ENCODE measurements at regions not wholly inside any gene's neighbourhood (a gene's known extent, or its start where the extent isn't known, plus 50 kb on each side); places are given as distances from the start of the nearest gene placed in this dataset.
"Not testable (repeated sequence)": the region's sequence is repeated elsewhere in the genome, so short reads cannot be mapped to it uniquely, and the experiment has no call there.

DNA sequence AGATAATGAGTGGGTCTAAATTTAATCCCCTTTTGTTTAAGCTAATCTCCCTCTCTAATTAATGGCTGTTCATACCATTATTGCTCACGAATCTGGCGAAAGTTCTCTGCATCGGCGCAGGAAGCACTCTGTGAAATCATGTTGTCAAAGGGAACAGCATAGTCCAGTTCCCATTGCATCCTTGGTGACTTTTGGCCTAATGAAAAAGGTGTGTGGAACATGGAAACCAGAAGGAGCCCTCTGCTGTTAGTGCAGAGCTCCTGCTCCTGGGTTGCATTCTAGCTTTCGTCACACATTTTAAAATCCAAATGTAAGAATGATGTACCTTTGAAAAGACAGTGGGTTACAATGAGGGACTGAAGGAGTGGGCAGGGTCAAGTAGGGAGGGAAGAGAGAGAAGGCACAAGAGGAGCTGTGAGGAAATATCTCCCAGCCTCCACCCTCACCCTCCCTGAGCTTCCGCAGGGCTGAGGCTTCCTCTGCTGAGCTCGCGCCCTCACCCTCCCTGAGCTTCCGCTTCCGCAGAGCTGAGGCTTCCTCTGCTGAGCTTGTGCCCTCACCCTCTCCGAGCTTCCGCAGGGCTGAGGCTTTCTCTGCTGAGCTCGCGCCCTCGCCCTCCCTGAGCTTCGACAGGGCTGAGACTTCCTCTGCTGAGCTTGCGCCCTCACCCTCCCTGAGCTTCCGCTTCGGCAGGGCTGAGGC, 754.3 kb upstream of the TPTE start:
- not testable (repeated sequence) for DNase-seq

GRCh38 chr21:9767592-9768375, 753.6 kb upstream of the TPTE start:
- no peak for DNase-seq

DNA sequence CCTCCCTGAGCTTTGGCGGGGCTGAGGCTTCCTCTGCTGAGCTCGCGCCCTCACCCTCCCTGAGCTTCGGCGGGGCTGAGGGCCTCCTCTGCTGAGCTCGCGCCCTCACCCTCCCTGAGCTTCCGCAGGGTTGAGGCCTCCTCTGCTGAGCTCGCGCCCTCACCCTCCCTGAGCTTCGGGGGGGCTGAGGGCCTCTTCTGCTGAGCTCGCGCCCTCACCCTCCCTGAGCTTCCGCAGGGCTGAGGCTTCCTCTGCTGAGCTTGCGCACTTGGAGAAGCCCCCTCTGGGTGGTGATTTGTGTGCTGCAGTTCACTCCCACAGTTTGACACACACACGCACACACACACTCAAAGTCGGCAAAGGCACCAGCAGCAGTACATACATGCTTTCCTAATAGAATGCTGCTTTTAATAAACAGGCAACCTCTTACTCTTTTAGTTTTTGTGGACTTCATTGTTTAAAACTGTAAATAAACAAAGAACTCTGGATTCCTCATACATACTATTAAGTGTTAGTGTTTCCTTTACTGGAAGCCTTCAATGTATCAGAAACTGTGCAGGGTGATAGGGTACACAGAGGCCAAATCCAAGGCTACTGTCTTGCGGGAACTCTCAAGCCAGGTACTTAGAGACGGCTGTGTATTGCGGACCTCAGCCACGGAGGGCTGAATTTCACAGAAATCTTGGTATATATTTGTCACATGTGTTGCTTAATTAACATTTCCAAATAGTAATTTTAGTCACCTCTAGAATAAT, 752.8 kb upstream of the TPTE start:
- not testable (repeated sequence) for DNase-seq

DNA sequence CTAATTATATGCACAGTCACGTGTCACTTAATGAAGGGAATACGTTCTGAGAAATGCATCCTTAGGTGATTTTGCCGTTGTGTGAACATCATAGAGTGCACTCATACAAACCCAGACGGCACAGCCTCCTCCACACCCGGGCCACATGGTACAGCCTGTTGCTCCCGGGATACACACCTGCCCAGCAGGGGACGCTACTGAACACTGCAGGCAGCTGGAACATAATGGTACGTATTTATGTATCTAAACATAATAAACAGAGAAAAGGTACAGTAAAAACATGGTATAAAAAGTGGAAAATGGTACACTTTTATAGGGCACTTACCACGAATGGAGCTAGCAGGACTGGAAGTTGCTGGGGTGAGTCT, 752.3 kb upstream of the TPTE start:
- DNase-seq: not testable (repeated sequence)

GRCh38 chr21:9769718-9770690, 751.4 kb upstream of the TPTE start:
- DNase-seq: not testable (repeated sequence)

- DNase-seq: not testable (repeated sequence)
Observed at GRCh38 chr21:9771466-9772347, 749.7 kb upstream of the TPTE start.

GRCh38 chr21:9772348-9772672, 749.1 kb upstream of the TPTE start:
- DNase-seq: no peak

GRCh38 chr21:9772877-9773420, 748.4 kb upstream of the TPTE start:
- DNase-seq: not testable (repeated sequence)

DNA sequence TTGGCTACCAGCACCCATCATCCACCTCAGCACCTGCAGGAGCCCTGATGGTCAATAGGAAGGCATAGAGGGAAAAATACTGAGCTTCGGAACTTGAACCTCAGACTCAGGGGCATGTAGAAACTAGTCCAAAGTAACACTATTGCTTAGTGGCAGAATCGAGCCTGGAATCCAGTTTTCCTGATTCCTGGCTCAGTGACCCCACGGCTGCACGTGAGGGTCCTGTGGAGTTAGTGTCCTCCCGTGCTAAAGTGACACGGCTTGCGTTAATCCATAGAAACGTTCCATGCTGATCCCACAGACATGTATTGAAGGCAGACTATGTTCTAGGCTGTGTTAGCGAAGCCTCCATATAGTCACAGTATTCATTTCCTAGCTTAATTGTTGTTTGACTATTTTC, 747.0 kb upstream of the TPTE start:
- DNase-seq: no peak

- DNase-seq: not testable (repeated sequence)
Observed at GRCh38 chr21:9774901-9775593, 746.3 kb upstream of the TPTE start.

DNA sequence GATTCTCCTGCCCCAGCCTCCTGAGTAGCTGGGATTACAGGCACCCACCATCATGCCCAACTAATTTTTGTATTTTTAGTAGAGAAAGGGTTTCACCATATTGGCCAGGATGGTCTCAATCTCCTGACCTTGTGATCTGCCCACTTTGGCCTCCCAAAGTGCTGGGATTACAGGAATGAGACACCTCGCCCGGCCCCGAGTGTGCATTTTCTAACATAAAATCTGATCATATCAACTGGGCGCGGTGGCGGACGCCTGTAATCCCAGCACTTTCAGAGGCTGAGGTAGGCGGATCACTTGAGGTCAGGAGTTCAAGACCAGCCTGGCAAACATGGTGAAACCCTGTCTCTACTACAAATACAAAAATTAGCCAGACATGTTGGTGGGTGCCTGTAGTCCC, 745.5 kb upstream of the TPTE start:
- not testable (repeated sequence) for DNase-seq

DNA sequence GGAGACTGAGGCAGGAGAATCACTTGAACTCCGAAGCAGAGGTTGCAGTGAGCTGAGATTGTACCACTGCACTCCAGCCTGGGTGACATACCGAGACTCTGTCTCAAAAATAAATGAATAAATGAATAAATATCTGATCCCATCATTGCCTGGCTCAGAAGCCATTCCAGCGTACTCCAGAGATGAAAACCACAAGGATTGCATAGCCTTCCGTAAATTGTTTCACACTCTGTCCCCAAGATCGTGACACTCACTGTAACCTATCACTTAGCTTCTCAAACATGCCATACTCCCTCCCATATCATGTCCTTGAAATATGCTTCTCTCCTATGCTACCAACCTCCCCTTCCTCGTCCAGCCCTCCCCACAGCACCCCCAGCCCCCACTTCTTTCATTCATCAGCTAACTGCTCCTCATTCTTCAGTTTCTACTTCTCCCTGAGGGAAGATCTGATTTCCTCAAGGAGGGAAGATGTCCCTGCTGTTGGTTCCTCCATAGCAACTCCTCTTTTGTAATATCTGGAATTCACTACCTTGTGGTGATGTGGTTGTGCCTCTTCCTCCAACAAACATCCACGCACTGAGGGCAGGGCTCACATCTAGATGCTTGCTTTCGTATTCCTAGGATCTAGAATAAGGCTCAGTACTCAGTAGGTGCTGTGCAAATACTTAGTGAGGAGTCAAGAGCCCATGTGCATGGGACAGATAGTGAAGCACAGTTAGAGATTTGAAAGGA, 744.9 kb upstream of the TPTE start:
- not testable (repeated sequence) for DNase-seq

DNA sequence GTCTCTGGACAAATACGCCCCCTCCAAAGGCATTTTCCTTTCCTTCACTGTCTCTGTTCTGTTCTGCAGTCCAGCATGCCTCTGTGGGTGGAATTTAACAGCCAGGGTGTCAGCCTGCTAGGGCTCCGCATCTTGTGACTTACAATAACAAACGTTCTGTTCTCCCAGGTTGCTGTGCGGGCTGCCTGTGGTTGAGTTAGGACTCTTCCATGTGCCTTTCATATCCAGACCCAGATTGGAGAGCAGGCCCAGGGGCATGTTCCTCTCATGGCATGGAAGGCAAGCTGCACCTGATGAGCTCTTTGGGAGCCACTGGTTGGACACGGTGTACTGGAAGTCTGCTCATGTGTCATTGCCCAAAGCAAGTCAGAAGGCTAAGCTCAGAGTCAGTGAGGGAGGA, 742.8 kb upstream of the TPTE start:
- not testable (repeated sequence) for DNase-seq

- DNase-seq: no peak
Observed at GRCh38 chr21:9780441-9780937, 740.9 kb upstream of the TPTE start.

DNA sequence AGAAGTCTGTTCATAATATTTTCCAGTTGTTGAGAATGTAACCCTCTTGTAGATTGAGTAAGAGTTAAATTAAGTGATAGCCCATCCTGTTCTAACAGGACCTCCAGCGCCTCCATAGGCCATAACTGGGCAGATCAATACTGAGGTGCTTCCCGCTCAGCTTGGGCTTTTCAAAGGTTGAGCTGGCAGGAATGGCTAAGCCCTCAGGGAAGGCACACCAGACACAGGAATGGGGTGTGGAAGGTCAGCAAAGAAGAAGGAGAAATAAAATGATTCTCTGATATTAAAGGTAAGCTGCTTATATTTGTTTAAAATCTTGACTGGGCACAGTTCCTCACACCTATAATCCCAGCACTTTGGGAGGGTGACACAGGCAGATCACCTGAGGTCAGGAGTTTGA, 737.8 kb upstream of the TPTE start:
- DNase-seq: not testable (repeated sequence)

- not testable (repeated sequence) for DNase-seq
Observed at GRCh38 chr21:9784201-9784600, 737.2 kb upstream of the TPTE start.

DNA sequence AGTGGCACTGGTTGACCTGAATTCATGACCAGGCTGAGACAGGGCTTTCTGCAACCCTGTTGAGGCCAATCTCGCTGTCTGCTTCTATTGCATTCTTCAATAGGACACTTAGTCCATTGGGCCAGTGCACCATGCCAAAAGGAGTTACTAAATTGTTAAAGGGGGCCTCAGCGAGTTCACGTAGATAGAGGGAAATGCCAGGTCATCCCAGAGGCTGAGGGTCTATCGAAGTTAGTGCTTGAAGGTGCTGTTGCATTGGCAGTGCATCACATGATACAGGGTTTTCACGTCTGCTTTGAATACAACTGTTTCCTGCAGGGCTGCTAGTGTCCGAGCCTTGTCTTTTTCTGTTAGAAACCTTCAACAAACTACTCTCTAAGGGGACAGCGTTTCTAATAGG, 735.3 kb upstream of the TPTE start:
- DNase-seq: not testable (repeated sequence)

DNA sequence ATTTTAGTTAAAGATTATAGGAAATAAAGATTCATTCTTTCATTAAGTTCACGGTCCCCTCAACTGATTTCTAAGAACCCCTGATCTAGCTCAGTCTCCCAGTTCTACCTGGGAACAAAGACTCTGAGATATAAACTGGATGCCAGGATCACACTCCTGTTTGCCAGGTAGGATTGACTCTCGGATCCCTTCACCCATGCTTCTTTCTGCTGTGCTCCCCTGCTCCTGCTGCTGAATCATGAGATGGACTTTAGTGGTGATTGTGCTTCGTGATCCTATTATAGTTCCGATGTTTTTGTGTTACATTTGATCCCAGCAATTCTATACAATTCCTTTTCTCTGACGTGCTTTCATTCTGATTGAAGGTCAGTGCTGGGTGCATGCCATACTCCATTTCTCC, 733.1 kb upstream of the TPTE start:
- not testable (repeated sequence) for DNase-seq

GRCh38 chr21:9790354-9790753, 731.0 kb upstream of the TPTE start:
- DNase-seq: not testable (repeated sequence)

DNA sequence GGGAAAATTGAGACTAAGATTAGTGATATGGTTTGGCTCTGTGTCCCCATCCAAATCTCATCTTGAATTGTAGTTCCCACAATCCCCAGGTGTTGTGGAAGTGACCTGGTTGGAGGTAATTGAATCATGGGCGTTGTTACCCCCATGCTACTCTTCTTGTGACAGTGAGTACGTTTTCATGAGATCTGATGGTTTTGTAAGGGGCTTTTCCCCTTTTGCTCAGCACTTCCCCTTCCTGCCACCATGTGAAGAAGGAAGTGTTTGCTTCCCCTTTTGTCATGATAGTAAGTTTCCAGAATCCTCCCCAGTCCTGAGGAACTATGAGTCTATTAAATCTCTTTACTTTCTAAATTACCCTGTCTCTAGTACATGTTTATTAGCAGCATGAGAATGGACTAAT, 729.9 kb upstream of the TPTE start:
- not testable (repeated sequence) for DNase-seq

Measured in activated CD4-positive, alpha-beta T cell treated with anti-CD3 and anti-CD28 coated beads for 1 hour (primary cell).